Fibroblast of lung (primary cell): ENCODE measurements at regions not wholly inside any gene's neighbourhood (a gene's known extent, or its start where the extent isn't known, plus 50 kb on each side); places are given as distances from the start of the nearest gene placed in this dataset.
A peak's percentile ranks its signal among the peaks of the same experiment; 100 is the strongest.

Experiments used
- DNase-seq, 2 donors: peaks; one replicate each; pipeline versions ENCODE4 v3.0.0 to v3.0.0-alpha.2; 2010; ENCODE audit warnings: low read depth in 2 of 2
- H2AFZ ChIP-seq: 2 replicates; pipeline ENCODE4 v1.5.1; 2012; ENCODE audit warnings: low read length, control low read depth, inconsistent platforms
- H3K27ac ChIP-seq: 2 replicates; pipeline ENCODE4 v1.5.1; 2011; ENCODE audit warnings: low read length, control low read depth; ENCODE audit not compliant: insufficient read depth
- H3K27me3 ChIP-seq: 2 replicates; pipeline ENCODE4 v1.5.1; 2011; ENCODE audit warnings: mild to moderate bottlenecking, low read length; ENCODE audit not compliant: control insufficient read depth, insufficient read depth
- H3K36me3 ChIP-seq: 2 replicates; pipeline ENCODE4 v1.5.1; 2011; ENCODE audit warnings: low read length; ENCODE audit not compliant: control insufficient read depth, insufficient read depth
- H3K4me1 ChIP-seq: 2 replicates; pipeline ENCODE4 v1.5.1; 2011; ENCODE audit warnings: low read length; ENCODE audit not compliant: control insufficient read depth, insufficient read depth; ENCODE audit errors: extremely low read depth
- H3K4me2 ChIP-seq: 2 replicates; pipeline ENCODE4 v1.5.1; 2011; ENCODE audit warnings: low read length, control low read depth; ENCODE audit not compliant: insufficient read depth; ENCODE audit errors: extremely low read depth
- H3K4me3 ChIP-seq, 4 experiments: fragments of 200-600 bp in 1 of 4; sonication (generic) in 1 of 4; replicated peaks in 1 of 4; 2 replicates each; pipeline ENCODE4 v1.5.1; 2011 to 2016; ENCODE audit warnings: low read length in 4 of 4, low read depth in 3 of 4, mild to moderate bottlenecking in 3 of 4, control low read depth in 2 of 4, inconsistent platforms in 1 of 4, mixed read lengths in 1 of 4; ENCODE audit not compliant: insufficient read depth in 1 of 4; ENCODE audit errors: control extremely low read depth in 1 of 4
- H3K79me2 ChIP-seq: 2 replicates; pipeline ENCODE4 v1.5.1; 2012; ENCODE audit warnings: mild to moderate bottlenecking, low read length, inconsistent platforms; ENCODE audit not compliant: control insufficient read depth, insufficient read depth
- H3K9ac ChIP-seq: 2 replicates; pipeline ENCODE4 v1.5.1; 2011; ENCODE audit warnings: mild to moderate bottlenecking, low read length, control low read depth; ENCODE audit not compliant: insufficient read depth
- H3K9me3 ChIP-seq: 2 replicates; pipeline ENCODE4 v1.5.1; 2012; ENCODE audit warnings: low read depth, low read length; ENCODE audit not compliant: control insufficient read depth, insufficient read depth
- H4K20me1 ChIP-seq: 2 replicates; pipeline ENCODE4 v1.5.1; 2011; ENCODE audit warnings: low read length; ENCODE audit not compliant: control insufficient read depth, insufficient read depth; ENCODE audit errors: extremely low read depth
- EZH2 ChIP-seq: IDR thresholded peaks from 2 replicates; pipeline ENCODE4 v1.5.1; 2012; ENCODE audit warnings: low read length, control low read depth, mild to moderate bottlenecking; ENCODE audit errors: missing control alignments
- TF ChIP-seq, protein P1 (sequence below), 2 donors: IDR thresholded peaks in 1 of 2; conservative IDR thresholded peaks in 1 of 2; 1 replicate in 1 of 2; 2 replicates in 1 of 2; pipeline ENCODE4 v1.5.1; 2011 to 2012; ENCODE audit warnings: low read length in 2 of 2, control low read depth in 1 of 2, inconsistent platforms in 1 of 2, low read depth in 1 of 2, mild to moderate bottlenecking in 1 of 2

DNA sequence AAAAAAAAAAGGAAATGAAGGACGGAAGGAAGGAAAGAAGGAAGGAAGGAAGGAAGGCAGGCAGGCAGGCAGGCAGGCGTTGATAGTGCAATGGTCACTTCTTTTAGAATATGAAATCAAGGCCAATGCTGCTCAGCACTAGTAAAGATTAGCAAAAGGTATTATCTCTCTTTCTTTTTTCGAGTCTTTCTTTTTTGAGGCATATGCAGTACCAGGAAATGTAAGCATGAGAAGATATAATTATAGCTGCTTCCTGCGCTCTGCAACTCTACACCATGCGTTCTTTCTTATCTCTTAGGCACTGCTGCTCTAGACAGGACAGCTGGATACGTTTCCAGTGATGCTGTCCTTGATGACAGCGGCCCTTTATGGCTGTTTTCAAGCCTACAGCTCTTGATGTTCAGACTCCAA is 1512.5 kb upstream of the B3GALT2 start:
- Histone ChIP-seq H3K27me3 (no peaks in the 10 kb centered on the region), H3K4me3 (no peak overlapping the region), H3K9ac (no peak overlapping the region), H3K4me2 (no peak overlapping the region), H2AFZ (no peak overlapping the region), H3K79me2 (no peaks in the 10 kb centered on the region), H3K36me3 (no peaks in the 10 kb centered on the region), H3K4me1 (no peaks in the 10 kb centered on the region), H3K27ac (no peak overlapping the region), H4K20me1 (no peaks in the 10 kb centered on the region), H3K9me3 (no peaks in the 10 kb centered on the region)
- peak in 1 of 2 donors; percentile 34 for DNase-seq
- TF ChIP-seq EZH2, result no peak
- TF ChIP-seq, protein P1, sequence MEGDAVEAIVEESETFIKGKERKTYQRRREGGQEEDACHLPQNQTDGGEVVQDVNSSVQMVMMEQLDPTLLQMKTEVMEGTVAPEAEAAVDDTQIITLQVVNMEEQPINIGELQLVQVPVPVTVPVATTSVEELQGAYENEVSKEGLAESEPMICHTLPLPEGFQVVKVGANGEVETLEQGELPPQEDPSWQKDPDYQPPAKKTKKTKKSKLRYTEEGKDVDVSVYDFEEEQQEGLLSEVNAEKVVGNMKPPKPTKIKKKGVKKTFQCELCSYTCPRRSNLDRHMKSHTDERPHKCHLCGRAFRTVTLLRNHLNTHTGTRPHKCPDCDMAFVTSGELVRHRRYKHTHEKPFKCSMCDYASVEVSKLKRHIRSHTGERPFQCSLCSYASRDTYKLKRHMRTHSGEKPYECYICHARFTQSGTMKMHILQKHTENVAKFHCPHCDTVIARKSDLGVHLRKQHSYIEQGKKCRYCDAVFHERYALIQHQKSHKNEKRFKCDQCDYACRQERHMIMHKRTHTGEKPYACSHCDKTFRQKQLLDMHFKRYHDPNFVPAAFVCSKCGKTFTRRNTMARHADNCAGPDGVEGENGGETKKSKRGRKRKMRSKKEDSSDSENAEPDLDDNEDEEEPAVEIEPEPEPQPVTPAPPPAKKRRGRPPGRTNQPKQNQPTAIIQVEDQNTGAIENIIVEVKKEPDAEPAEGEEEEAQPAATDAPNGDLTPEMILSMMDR (conservative IDR thresholded peaks at IDR 0.05 in 1 of 2, IDR thresholded peaks at IDR 0.05 in 1 of 2; ENCODE audit: low read depth in 1 of 2, low read length in 2 of 2), result no peak

DNA sequence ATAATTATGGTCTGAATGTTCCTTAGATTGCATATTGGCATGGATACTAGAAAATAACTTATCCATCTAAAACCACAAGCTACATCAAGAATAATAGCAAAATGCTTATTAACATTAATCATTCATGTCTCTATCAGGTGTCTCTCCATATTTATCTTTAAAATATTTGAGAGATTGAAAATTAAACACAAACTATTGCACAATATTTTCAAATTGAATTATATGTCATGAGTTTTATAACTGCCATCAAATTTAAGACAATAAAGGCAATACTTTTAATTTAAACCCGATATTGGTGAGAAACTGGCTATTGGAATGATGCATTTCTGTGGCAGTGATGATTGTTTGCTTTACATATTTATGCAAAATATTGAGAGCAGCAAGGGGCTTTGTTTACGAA is 1506.8 kb upstream of the B3GALT2 start:
- Histone ChIP-seq H3K4me3 (no peak overlapping the region), H3K27ac (no peak overlapping the region), H3K36me3 (no peaks in the 10 kb centered on the region), H3K4me1 (no peaks in the 10 kb centered on the region), H3K9ac (no peak overlapping the region), H4K20me1 (no peaks in the 10 kb centered on the region), H3K4me2 (no peak overlapping the region), H3K79me2 (no peaks in the 10 kb centered on the region), H3K27me3 (no peaks in the 10 kb centered on the region), H3K9me3 (no peaks in the 10 kb centered on the region), H2AFZ (no peak overlapping the region)
- TF ChIP-seq EZH2, result no peak
- TF ChIP-seq, protein P1 (conservative IDR thresholded peaks at IDR 0.05 in 1 of 2, IDR thresholded peaks at IDR 0.05 in 1 of 2; ENCODE audit: low read depth in 1 of 2, low read length in 2 of 2), result no peak
- no peak for DNase-seq

DNA sequence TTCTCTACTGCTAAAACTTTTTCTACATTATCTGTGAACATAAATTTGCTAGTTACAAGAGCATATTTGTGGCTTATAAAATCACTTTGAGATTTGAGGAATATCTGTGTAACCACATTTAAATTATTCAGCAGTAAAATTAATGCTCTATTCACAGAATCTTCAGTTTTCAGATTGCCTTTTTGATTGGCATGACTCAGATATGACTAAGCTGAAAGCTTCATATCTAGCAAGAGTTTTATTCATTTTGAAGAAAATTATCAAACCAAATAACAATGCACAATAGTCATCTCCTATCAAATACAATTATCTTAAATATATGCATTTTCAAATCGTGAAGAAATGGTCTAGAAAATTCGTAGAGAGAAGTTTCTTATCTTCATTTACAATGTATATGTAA is 1498.2 kb upstream of the B3GALT2 start:
- H3K27ac ChIP-seq, result no peak overlapping the region
- peak in 1 of 2 donors; percentile 32 for DNase-seq

More for the DNA sequence above, 1498.2 kb upstream of the B3GALT2 start:
- Histone ChIP-seq H4K20me1 (no peaks in the 10 kb centered on the region), H3K4me3 (no peak overlapping the region), H3K36me3 (no peaks in the 10 kb centered on the region), H3K9ac (no peak overlapping the region), H2AFZ (no peak overlapping the region), H3K9me3 (no peaks in the 10 kb centered on the region), H3K27me3 (no peaks in the 10 kb centered on the region), H3K79me2 (no peaks in the 10 kb centered on the region), H3K4me2 (no peak overlapping the region), H3K4me1 (no peaks in the 10 kb centered on the region)
- TF ChIP-seq EZH2, result no peak
- TF ChIP-seq, protein P1 (conservative IDR thresholded peaks at IDR 0.05 in 1 of 2, IDR thresholded peaks at IDR 0.05 in 1 of 2; ENCODE audit: low read depth in 1 of 2, low read length in 2 of 2), result no peak
